ENCODE measurements at regions not wholly inside any gene's neighbourhood (a gene's known extent, or its start where the extent isn't known, plus 50 kb on each side); places are given as distances from the start of the nearest gene placed in this dataset.
A peak's percentile ranks its signal among the peaks of the same experiment; 100 is the strongest.

- CTCF ChIA-PET = interaction anchor here (0.6 to 1.2 kb wide), 2 partner anchors 11 to 425 kb away, joined by 3 to 4 read pairs; no protein-coding TSS in a partner anchor
- Histone ChIP-seq H3K9me3 (ENCODE audit: control insufficient read depth, insufficient read depth, low read depth, low read length) (no peaks in the 10 kb centered on the region), H3K27ac (ENCODE audit: extremely low read depth, low read depth, low read length) (no peak overlapping the region), H3K4me3 (ENCODE audit: low read depth, low read length) (no peak overlapping the region), H3K4me1 (ENCODE audit: control insufficient read depth, insufficient read depth, low read length) (no peaks in the 10 kb centered on the region), H3K36me3 (ENCODE audit: control insufficient read depth in 2 of 2, insufficient read depth in 1 of 2, low read length in 2 of 2) (no peaks in the 10 kb centered on the region)
- no peak for TF ChIP-seq ZNF501 (tag by site-specific recombination; IDR thresholded peaks at IDR 0.05)
- no peak for TF ChIP-seq MYNN (tag by site-specific recombination; IDR thresholded peaks at IDR 0.05; ENCODE audit: borderline replicate concordance)
- no peak for TF ChIP-seq ZNF654 (tag by site-specific recombination; IDR thresholded peaks at IDR 0.05; ENCODE audit: low read depth)
- TF ChIP-seq ZNF433 (tag by site-specific recombination; IDR thresholded peaks at IDR 0.05; ENCODE audit: low read depth) = no peak
- no peak for TF ChIP-seq ZNF398 (tag by site-specific recombination; IDR thresholded peaks at IDR 0.05)
- POLR2A ChIA-PET = no interaction called here
Measured at GRCh38 chr12:75579552-75579951, 68.1 kb upstream of the KRR1 start.

GRCh38 chr12:75578546-75578945 is 67.1 kb upstream of the KRR1 start:
- H3K27ac ChIP-seq (ENCODE audit: extremely low read depth, low read depth, low read length) = no peak overlapping the region
- POLR2A ChIA-PET = no interaction called here
- no peaks in the 10 kb centered on the region for H3K36me3 ChIP-seq (ENCODE audit: control insufficient read depth in 2 of 2, insufficient read depth in 1 of 2, low read length in 2 of 2)
- no peak for TF ChIP-seq ZXDB (tag by site-specific recombination; IDR thresholded peaks at IDR 0.05)
- TF ChIP-seq ZNF629 (tag by site-specific recombination; IDR thresholded peaks at IDR 0.05) = no peak
- no peak for TF ChIP-seq ZNF610 (tag by site-specific recombination; IDR thresholded peaks at IDR 0.05; ENCODE audit: borderline replicate concordance)
- TF ChIP-seq PRDM6 (tag by site-specific recombination; IDR thresholded peaks at IDR 0.05) = no peak
- no peak for TF ChIP-seq KLF17 (tag by site-specific recombination; IDR thresholded peaks at IDR 0.05)
- no peak for TF ChIP-seq ZSCAN16 (tag by site-specific recombination; IDR thresholded peaks at IDR 0.05)
- no peak for TF ChIP-seq SCRT1 (tag by site-specific recombination; IDR thresholded peaks at IDR 0.05; ENCODE audit: borderline replicate concordance)
- CTCF ChIA-PET = interaction anchor here (1.3 kb wide), 1 partner anchor 93 kb away, joined by 3 read pairs; no protein-coding TSS in a partner anchor
- no peaks in the 10 kb centered on the region for H3K9me3 ChIP-seq (ENCODE audit: control insufficient read depth, insufficient read depth, low read depth, low read length)
- H3K4me1 ChIP-seq (ENCODE audit: control insufficient read depth, insufficient read depth, low read length) = no peaks in the 10 kb centered on the region
- no peak overlapping the region for H3K4me3 ChIP-seq (ENCODE audit: low read depth, low read length)

GRCh38 chr12:75577812-75578211 is 66.4 kb upstream of the KRR1 start:
- POLR2A ChIA-PET = no interaction called here
- CTCF ChIA-PET = interaction anchor here (0.6 to 1.5 kb wide), 3 partner anchors 18 to 789 kb away, joined by 3 to 5 read pairs (median 3); no protein-coding TSS in a partner anchor

More at GRCh38 chr12:75577812-75578211, 66.4 kb upstream of the KRR1 start:
- Histone ChIP-seq H3K27ac (ENCODE audit: extremely low read depth, low read depth, low read length) (no peak overlapping the region), H3K36me3 (ENCODE audit: control insufficient read depth in 2 of 2, insufficient read depth in 1 of 2, low read length in 2 of 2) (no peaks in the 10 kb centered on the region), H3K4me3 (ENCODE audit: low read depth, low read length) (no peak overlapping the region), H3K9me3 (ENCODE audit: control insufficient read depth, insufficient read depth, low read depth, low read length) (no peaks in the 10 kb centered on the region), H3K4me1 (ENCODE audit: control insufficient read depth, insufficient read depth, low read length) (no peaks in the 10 kb centered on the region)
- 0 out of 2 replicates have a peak, but pooled peaks have one; percentile 17 for TF ChIP-seq SCRT2 (tag by site-specific recombination; IDR thresholded peaks at IDR 0.05)
- TF ChIP-seq ZNF555 (tag by site-specific recombination; conservative IDR thresholded peaks at IDR 0.05) = no peak
- no peak for TF ChIP-seq PRDM6 (tag by site-specific recombination; IDR thresholded peaks at IDR 0.05)
- TF ChIP-seq KLF17 (tag by site-specific recombination; IDR thresholded peaks at IDR 0.05) = no peak
- TF ChIP-seq ZNF433 (tag by site-specific recombination; IDR thresholded peaks at IDR 0.05; ENCODE audit: low read depth) = no peak
- no peak for TF ChIP-seq ZNF362 (tag by site-specific recombination; IDR thresholded peaks at IDR 0.05)
- TF ChIP-seq ZNF791 (tag by site-specific recombination; IDR thresholded peaks at IDR 0.05) = no peak
